GM20000 (cell line): ENCODE measurements at regions not wholly inside any gene's neighbourhood (a gene's known extent, or its start where the extent isn't known, plus 50 kb on each side); places are given as distances from the start of the nearest gene placed in this dataset.
A peak's percentile ranks its signal among the peaks of the same experiment; 100 is the strongest.

Experiments
- DNase-seq: peaks from one replicate; pipeline ENCODE4 v3.0.0; 2012; ENCODE audit warnings: low spot score
- TF ChIP-seq, protein P1 (sequence below): IDR thresholded peaks from 2 replicates; pipeline ENCODE4 v1.5.1; 2012; ENCODE audit warnings: mild to moderate bottlenecking, control low read depth; ENCODE audit errors: extremely low read depth, missing control alignments

DNA sequence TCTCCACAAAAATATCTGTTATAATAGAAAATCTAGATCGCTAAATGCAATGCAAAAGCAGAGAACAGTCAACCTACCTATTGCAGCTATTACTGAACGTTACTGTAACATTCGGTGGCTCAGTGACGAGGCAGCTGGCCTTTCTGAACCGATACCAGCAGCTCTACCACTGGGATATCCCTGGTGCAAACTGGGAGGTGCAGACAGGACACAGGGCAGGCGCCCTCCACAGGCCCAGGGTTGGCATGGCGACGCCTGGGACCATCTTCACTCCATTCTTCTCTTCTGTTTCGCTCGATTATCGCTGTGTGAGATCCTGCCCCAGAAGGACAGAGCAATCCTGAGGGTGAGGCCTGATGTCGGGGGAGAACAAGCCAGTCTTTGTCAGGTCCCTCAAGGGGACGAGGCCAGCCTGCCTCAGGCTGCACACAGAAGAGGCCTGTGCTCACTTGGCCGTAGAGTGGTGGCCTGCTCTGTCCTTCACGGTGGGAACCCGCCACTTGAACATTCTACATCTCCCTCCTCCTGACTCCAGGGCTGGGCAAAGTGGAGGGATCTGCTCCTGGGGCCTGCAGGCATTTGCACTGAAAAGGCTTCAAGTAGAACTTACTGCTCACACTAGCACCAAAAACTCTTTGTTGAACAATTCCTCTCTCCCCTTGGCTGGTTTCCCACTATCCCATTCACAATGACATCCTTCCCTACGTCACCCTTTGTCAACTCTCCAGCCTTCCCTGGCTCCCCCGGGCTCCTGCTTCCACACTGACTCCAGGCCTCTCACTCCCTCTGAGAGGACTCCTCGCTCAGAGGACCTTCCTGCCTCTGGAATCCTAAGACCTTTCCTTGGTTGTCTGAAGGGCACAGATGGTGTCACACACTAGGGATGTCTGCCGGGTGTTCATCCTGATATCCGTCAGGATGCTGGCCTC, 49.7 kb downstream of the CYRIA start:
- TF ChIP-seq, protein P1, sequence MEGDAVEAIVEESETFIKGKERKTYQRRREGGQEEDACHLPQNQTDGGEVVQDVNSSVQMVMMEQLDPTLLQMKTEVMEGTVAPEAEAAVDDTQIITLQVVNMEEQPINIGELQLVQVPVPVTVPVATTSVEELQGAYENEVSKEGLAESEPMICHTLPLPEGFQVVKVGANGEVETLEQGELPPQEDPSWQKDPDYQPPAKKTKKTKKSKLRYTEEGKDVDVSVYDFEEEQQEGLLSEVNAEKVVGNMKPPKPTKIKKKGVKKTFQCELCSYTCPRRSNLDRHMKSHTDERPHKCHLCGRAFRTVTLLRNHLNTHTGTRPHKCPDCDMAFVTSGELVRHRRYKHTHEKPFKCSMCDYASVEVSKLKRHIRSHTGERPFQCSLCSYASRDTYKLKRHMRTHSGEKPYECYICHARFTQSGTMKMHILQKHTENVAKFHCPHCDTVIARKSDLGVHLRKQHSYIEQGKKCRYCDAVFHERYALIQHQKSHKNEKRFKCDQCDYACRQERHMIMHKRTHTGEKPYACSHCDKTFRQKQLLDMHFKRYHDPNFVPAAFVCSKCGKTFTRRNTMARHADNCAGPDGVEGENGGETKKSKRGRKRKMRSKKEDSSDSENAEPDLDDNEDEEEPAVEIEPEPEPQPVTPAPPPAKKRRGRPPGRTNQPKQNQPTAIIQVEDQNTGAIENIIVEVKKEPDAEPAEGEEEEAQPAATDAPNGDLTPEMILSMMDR = no peak
- no peak for DNase-seq

DNA sequence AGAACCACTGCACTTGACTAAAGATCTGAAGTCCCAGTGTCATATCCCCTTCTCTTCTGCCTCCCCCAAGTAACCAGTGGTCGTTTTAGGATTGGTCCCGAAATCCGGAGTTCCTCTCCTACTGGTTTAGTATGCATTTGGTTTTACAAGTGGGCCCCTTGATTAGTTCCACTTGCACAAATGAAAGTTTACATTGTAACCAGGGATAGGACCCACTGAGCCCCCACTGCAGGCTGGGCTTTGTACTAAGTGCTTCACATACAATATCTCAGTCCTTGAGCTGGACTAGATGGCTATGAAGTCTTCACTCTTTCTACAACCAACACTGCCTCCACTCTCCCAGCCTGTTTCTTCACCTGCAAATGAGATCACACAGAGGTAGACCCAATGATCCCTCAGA, 50.4 kb downstream of the CYRIA start:
- TF ChIP-seq, protein P1 = no peak
- no peak for DNase-seq

DNA sequence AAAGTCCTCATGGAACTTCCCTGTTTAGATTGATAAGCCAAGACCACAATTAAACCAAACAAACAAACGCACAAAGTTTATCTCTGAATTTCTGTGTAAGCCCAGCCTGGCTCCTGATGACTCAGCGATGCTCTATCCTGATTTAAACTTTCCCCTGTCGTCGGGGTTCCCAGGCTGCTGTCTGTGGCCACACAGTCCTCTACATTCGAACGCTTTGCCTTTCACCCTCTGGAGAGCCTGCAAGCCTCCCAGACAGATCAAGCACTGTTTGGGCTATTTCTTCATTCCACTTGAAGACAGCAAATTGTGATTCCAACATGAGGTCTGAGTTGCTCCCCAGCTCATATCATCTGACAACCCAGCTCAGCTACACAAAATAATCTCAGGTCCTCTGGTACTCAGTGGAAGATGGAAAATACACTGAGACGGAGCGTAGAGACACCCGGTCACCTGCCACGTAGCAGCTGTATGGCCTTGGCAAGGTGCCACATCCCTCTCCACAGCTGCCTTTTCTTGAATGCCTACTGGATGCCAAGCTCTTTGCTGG, 51.2 kb downstream of the CYRIA start:
- no peak for DNase-seq
- TF ChIP-seq, protein P1 = no peak

DNA sequence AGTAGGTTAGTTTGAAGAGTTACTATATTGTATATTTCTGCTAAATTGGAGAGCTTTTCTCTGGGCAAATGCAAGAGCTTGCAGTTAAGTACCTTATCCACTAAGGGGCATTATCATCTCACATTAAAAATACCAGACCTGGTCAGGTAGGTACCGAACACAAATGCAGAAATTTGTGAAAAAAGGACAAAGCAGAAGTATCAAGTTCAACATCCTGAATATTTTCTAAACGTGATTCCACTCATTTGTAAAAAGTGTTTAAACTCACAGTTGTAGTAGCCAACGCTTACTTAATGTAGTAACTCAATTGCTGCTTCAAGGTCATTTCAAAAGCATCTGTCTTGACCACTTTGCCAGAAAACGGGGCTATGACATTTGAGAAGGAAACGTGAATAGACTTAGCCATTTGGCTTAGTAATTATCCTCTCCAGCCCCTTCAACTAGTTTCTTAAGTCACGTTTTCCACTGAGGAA, 52.1 kb downstream of the CYRIA start:
- DNase-seq = peak; percentile 45
- TF ChIP-seq, protein P1 = peak; percentile 49

DNA sequence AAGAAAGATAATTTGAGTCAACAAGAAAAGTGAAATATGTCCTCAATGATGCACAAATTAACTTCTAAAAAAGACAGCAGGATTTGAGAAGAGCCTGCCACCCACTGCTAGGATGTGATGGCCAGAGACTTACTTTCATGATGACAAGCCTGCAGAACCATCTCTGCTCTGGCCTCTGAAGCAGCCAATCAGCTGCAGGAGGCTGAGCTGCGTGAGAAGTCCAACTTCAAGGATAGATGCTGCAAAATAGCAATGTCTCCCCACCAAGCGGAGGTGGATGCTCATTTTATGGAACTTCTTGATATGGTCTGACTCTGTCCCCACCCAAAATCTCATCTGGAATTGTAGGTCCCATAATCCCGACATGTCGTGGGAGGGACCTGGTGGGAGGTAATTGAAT, 53.1 kb downstream of the CYRIA start:
- TF ChIP-seq, protein P1 = no peak
- DNase-seq = no peak

DNA sequence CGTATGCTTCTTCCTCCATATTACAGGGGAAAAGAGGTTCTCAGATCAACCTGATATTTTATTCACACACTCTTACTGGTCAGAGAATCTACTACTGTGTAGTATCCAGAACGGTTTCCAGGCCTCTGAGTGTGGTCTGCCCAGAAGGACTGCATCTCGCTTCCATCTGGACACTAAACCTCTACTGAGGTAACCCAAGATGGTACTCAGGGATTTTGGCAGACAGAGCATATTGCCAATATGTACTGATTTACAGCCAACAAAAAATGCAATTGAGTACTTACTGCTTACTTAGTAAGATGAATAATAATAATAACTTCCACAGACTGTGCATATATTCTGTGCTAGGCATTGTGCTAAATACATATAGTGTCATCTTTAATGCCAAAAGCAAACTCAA, 55.8 kb downstream of the CYRIA start:
- DNase-seq = no peak
- TF ChIP-seq, protein P1 = no peak
